ENCODE measurements at regions not wholly inside any gene's neighbourhood (a gene's known extent, or its start where the extent isn't known, plus 50 kb on each side); places are given as distances from the start of the nearest gene placed in this dataset.

- no peak for DNase-seq
Measured at GRCh38 chr22:48449466-48450187, 1378.0 kb downstream of the BRD1 start.

- DNase-seq, result no peak
Measured at GRCh38 chr22:48448821-48449220, 1378.9 kb downstream of the BRD1 start.

- no peak for DNase-seq
Measured at GRCh38 chr22:48445113-48445827, 1382.4 kb downstream of the BRD1 start.

GRCh38 chr22:48444320-48445112 lies 1383.2 kb downstream of the BRD1 start:
- DNase-seq, result no peak

- DNase-seq, result no peak
Measured at GRCh38 chr22:48443680-48444079, 1384.0 kb downstream of the BRD1 start.

GRCh38 chr22:48442663-48443062 lies 1385.0 kb downstream of the BRD1 start:
- DNase-seq, result no peak

- no peak for DNase-seq
Measured at GRCh38 chr22:48441553-48441850, 1386.2 kb downstream of the BRD1 start.

GRCh38 chr22:48440673-48441552 lies 1386.8 kb downstream of the BRD1 start:
- no peak for DNase-seq

- DNase-seq, result no peak
Measured at GRCh38 chr22:48440176-48440575, 1387.5 kb downstream of the BRD1 start.

- DNase-seq, result no peak
Measured at GRCh38 chr22:48439560-48440135, 1388.0 kb downstream of the BRD1 start.

- no peak for DNase-seq
Measured at GRCh38 chr22:48438800-48439559, 1388.7 kb downstream of the BRD1 start.

- DNase-seq, result no peak
Measured at GRCh38 chr22:48438096-48438495, 1389.6 kb downstream of the BRD1 start.

GRCh38 chr22:48436201-48436931 lies 1391.3 kb downstream of the BRD1 start:
- DNase-seq, result no peak

GRCh38 chr22:48434868-48435250 lies 1392.8 kb downstream of the BRD1 start:
- no peak for DNase-seq

GRCh38 chr22:48434156-48434867 lies 1393.4 kb downstream of the BRD1 start:
- DNase-seq, result no peak

GRCh38 chr22:48433647-48434046 lies 1394.0 kb downstream of the BRD1 start:
- DNase-seq, result no peak

- DNase-seq, result no peak
Measured at GRCh38 chr22:48432781-48433518, 1394.7 kb downstream of the BRD1 start.

GRCh38 chr22:48431536-48432315 lies 1395.9 kb downstream of the BRD1 start:
- no peak for DNase-seq

GRCh38 chr22:48431014-48431413 lies 1396.7 kb downstream of the BRD1 start:
- no peak for DNase-seq
